Panc1 (cell line): ENCODE measurements at regions not wholly inside any gene's neighbourhood (a gene's known extent, or its start where the extent isn't known, plus 50 kb on each side); places are given as distances from the start of the nearest gene placed in this dataset.

Experiments used
- POLR2AphosphoS5 ChIP-seq: IDR thresholded peaks from 2 replicates; pipeline ENCODE4 v1.6.1; 2012; ENCODE audit warnings: mild to moderate bottlenecking, low read depth, low read length, moderate library complexity
- SIN3A ChIP-seq: IDR thresholded peaks from 2 replicates; pipeline ENCODE4 v1.6.1; 2012; ENCODE audit warnings: low read depth, mild to moderate bottlenecking, low read length, moderate library complexity, borderline replicate concordance; ENCODE audit not compliant: insufficient read depth
- TCF7L2 ChIP-seq: IDR thresholded peaks from 2 replicates; pipeline ENCODE4 v1.6.1; 2011; ENCODE audit warnings: mild to moderate bottlenecking, low read depth, low read length, inconsistent platforms
- TF ChIP-seq, protein P1 (sequence below): fragments of 450-650 bp; IDR thresholded peaks from 2 replicates; pipeline ENCODE4 v1.5.1; 2017; ENCODE audit warnings: mild to moderate bottlenecking
- TF ChIP-seq, protein P2 (sequence below), 2 experiments: IDR thresholded peaks; 2 replicates each; pipeline ENCODE4 v1.6.1; 2011 to 2012; ENCODE audit warnings: low read depth in 2 of 2, control low read depth in 1 of 2, low read length in 1 of 2, mild to moderate bottlenecking in 1 of 2, moderate library complexity in 1 of 2; ENCODE audit not compliant: insufficient read depth in 1 of 2

GRCh38 chr14:97066068-97066899 is 269.1 kb downstream of the VRK1 start:
- TF ChIP-seq SIN3A (no peak), POLR2AphosphoS5 (no peak), TCF7L2 (no peak)
- TF ChIP-seq, protein P1, sequence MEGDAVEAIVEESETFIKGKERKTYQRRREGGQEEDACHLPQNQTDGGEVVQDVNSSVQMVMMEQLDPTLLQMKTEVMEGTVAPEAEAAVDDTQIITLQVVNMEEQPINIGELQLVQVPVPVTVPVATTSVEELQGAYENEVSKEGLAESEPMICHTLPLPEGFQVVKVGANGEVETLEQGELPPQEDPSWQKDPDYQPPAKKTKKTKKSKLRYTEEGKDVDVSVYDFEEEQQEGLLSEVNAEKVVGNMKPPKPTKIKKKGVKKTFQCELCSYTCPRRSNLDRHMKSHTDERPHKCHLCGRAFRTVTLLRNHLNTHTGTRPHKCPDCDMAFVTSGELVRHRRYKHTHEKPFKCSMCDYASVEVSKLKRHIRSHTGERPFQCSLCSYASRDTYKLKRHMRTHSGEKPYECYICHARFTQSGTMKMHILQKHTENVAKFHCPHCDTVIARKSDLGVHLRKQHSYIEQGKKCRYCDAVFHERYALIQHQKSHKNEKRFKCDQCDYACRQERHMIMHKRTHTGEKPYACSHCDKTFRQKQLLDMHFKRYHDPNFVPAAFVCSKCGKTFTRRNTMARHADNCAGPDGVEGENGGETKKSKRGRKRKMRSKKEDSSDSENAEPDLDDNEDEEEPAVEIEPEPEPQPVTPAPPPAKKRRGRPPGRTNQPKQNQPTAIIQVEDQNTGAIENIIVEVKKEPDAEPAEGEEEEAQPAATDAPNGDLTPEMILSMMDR = no peak
- TF ChIP-seq, protein P2, sequence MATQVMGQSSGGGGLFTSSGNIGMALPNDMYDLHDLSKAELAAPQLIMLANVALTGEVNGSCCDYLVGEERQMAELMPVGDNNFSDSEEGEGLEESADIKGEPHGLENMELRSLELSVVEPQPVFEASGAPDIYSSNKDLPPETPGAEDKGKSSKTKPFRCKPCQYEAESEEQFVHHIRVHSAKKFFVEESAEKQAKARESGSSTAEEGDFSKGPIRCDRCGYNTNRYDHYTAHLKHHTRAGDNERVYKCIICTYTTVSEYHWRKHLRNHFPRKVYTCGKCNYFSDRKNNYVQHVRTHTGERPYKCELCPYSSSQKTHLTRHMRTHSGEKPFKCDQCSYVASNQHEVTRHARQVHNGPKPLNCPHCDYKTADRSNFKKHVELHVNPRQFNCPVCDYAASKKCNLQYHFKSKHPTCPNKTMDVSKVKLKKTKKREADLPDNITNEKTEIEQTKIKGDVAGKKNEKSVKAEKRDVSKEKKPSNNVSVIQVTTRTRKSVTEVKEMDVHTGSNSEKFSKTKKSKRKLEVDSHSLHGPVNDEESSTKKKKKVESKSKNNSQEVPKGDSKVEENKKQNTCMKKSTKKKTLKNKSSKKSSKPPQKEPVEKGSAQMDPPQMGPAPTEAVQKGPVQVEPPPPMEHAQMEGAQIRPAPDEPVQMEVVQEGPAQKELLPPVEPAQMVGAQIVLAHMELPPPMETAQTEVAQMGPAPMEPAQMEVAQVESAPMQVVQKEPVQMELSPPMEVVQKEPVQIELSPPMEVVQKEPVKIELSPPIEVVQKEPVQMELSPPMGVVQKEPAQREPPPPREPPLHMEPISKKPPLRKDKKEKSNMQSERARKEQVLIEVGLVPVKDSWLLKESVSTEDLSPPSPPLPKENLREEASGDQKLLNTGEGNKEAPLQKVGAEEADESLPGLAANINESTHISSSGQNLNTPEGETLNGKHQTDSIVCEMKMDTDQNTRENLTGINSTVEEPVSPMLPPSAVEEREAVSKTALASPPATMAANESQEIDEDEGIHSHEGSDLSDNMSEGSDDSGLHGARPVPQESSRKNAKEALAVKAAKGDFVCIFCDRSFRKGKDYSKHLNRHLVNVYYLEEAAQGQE (IDR thresholded peaks at IDR 0.05; ENCODE audit: insufficient read depth in 1 of 2, low read depth in 2 of 2, low read length in 1 of 2) = no peak
